Smooth muscle cell (in vitro differentiated cells): ENCODE measurements at regions not wholly inside any gene's neighbourhood (a gene's known extent, or its start where the extent isn't known, plus 50 kb on each side); places are given as distances from the start of the nearest gene placed in this dataset.

Source experiments
- DNase-seq: peaks from one replicate; lab custom pipeline; 2025; ENCODE audit not compliant: unreplicated experiment; lab: John Stamatoyannopoulos, UW
- H2AFZ ChIP-seq: fragments of 200-600 bp; sonication (generic); 2 replicates; pipeline ENCODE4 v1.6.0; 2016; ENCODE audit warnings: antibody characterized with exemption, low read depth, mild to moderate bottlenecking
- H3F3A ChIP-seq: fragments of 200-600 bp; sonication (generic); 2 replicates; pipeline ENCODE4 v1.6.0; 2017; ENCODE audit warnings: antibody characterized with exemption, low read depth
- H3K27ac ChIP-seq: fragments of 200-600 bp; sonication (generic); 2 replicates; pipeline ENCODE4 v1.5.1; 2016; ENCODE audit warnings: low read depth, mild to moderate bottlenecking
- H3K27me3 ChIP-seq: fragments of 200-600 bp; sonication (generic); 2 replicates; pipeline ENCODE4 v1.6.1; 2016; ENCODE audit warnings: low read depth, mild to moderate bottlenecking
- H3K36me3 ChIP-seq: fragments of 200-600 bp; sonication (generic); 2 replicates; pipeline ENCODE4 v1.5.1; 2016; ENCODE audit warnings: low read depth
- H3K4me1 ChIP-seq: fragments of 200-600 bp; sonication (generic); 2 replicates; pipeline ENCODE4 v1.5.1; 2016; ENCODE audit warnings: low read depth
- H3K4me2 ChIP-seq: fragments of 200-600 bp; sonication (generic); 2 replicates; pipeline ENCODE4 v1.6.0; 2016; ENCODE audit warnings: mild to moderate bottlenecking
- H3K4me3 ChIP-seq: fragments of 200-600 bp; sonication (generic); 2 replicates; pipeline ENCODE4 v1.5.1; 2016; ENCODE audit warnings: mild to moderate bottlenecking
- H3K79me2 ChIP-seq: fragments of 200-600 bp; sonication (generic); 2 replicates; pipeline ENCODE4 v1.6.0; 2016; ENCODE audit warnings: low read depth, mild to moderate bottlenecking
- H3K9ac ChIP-seq: fragments of 200-600 bp; sonication (generic); 2 replicates; pipeline ENCODE4 v1.6.0; 2016; ENCODE audit warnings: low read depth
- H3K9me3 ChIP-seq: fragments of 200-600 bp; sonication (generic); replicated peaks from 2 replicates; pipeline ENCODE4 v1.5.1; 2016; ENCODE audit warnings: low read depth
- H4K20me1 ChIP-seq: fragments of 200-600 bp; sonication (generic); 2 replicates; pipeline ENCODE4 v1.6.0; 2016; ENCODE audit warnings: low read depth
- WGBS: methylation state at CpG from one replicate; pipeline ENCODE4 v1.1.7; 2016; ENCODE audit warnings: low lambda C conversion rate; 5-methylcytosine and 5-hydroxymethylcytosine counted together
- TF ChIP-seq, protein P1 (sequence below): fragments of 200-600 bp; sonication (generic); IDR thresholded peaks from 2 replicates; pipeline ENCODE4 v1.5.1; 2017; ENCODE audit warnings: borderline replicate concordance, mild to moderate bottlenecking, antibody characterized with exemption; ENCODE audit not compliant: insufficient read depth, poor library complexity, severe bottlenecking

- Histone ChIP-seq H3K36me3 (no peaks in the 10 kb centered on the region), H3K9me3 (no peaks in the 10 kb centered on the region), H3K4me2 (no peak overlapping the region), H3K27me3 (no peaks in the 10 kb centered on the region), H3K9ac (no peak overlapping the region), H3F3A (no peaks in the 10 kb centered on the region), H3K4me1 (no peaks in the 10 kb centered on the region), H3K4me3 (no peak overlapping the region), H3K79me2 (no peaks in the 10 kb centered on the region), H3K27ac (no peak overlapping the region), H2AFZ (no peak overlapping the region), H4K20me1 (no peaks in the 10 kb centered on the region)
- TF ChIP-seq, protein P1, sequence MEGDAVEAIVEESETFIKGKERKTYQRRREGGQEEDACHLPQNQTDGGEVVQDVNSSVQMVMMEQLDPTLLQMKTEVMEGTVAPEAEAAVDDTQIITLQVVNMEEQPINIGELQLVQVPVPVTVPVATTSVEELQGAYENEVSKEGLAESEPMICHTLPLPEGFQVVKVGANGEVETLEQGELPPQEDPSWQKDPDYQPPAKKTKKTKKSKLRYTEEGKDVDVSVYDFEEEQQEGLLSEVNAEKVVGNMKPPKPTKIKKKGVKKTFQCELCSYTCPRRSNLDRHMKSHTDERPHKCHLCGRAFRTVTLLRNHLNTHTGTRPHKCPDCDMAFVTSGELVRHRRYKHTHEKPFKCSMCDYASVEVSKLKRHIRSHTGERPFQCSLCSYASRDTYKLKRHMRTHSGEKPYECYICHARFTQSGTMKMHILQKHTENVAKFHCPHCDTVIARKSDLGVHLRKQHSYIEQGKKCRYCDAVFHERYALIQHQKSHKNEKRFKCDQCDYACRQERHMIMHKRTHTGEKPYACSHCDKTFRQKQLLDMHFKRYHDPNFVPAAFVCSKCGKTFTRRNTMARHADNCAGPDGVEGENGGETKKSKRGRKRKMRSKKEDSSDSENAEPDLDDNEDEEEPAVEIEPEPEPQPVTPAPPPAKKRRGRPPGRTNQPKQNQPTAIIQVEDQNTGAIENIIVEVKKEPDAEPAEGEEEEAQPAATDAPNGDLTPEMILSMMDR = peak; percentile 57
- 80% methylated on average over 2 of the region's 2 CpGs for WGBS
- no peak for DNase-seq
These were observed 68.5 kb downstream of the TMCO5A start for GRCh38 chr15:38002883-38003477.

DNA sequence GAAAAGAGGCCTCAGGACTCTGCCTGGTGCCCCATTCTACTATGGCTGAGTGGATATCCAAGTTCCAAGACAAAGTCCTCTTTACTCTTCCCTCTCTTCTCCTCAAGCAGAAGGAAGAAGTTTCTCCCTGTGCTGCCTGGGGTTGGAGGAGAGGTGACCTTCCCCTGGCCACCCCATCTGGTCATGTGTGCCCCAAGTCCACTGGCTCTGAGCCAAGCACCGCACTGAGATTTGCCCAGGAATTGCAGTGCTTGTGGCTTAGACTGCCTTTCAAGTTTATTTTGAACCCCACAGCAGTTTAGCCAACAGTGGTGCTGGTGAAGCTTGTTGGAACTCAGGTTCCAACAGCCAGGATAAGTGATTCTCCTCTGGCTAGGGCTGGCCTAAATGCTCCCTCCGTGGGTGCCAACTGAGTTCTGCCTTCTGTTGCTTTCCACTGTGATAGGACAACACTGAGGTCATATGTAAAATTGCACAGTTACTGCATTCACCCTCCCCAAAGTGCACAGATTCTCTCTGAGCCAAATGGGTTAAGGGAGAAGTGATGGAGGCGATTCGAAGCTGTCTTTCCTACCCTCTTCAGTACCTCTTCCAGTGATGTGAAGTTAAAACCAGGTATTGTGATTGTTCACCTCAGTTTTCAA lies 69.9 kb downstream of the TMCO5A start:
- no peaks in the 10 kb centered on the region for H4K20me1 ChIP-seq
- 84% methylated on average over 4 of the region's 4 CpGs for WGBS
- H3K36me3 ChIP-seq = no peaks in the 10 kb centered on the region
- H3K4me3 ChIP-seq = no peak overlapping the region
- H3K9me3 ChIP-seq = no peaks in the 10 kb centered on the region
- no peak overlapping the region for H3K4me2 ChIP-seq
- TF ChIP-seq, protein P1 = no peak
- no peak overlapping the region for H2AFZ ChIP-seq
- no peak for DNase-seq
- no peaks in the 10 kb centered on the region for H3F3A ChIP-seq
- H3K27ac ChIP-seq = no peak overlapping the region
- H3K9ac ChIP-seq = no peak overlapping the region
- H3K79me2 ChIP-seq = no peaks in the 10 kb centered on the region
- no peaks in the 10 kb centered on the region for H3K27me3 ChIP-seq
- H3K4me1 ChIP-seq = no peaks in the 10 kb centered on the region

DNA sequence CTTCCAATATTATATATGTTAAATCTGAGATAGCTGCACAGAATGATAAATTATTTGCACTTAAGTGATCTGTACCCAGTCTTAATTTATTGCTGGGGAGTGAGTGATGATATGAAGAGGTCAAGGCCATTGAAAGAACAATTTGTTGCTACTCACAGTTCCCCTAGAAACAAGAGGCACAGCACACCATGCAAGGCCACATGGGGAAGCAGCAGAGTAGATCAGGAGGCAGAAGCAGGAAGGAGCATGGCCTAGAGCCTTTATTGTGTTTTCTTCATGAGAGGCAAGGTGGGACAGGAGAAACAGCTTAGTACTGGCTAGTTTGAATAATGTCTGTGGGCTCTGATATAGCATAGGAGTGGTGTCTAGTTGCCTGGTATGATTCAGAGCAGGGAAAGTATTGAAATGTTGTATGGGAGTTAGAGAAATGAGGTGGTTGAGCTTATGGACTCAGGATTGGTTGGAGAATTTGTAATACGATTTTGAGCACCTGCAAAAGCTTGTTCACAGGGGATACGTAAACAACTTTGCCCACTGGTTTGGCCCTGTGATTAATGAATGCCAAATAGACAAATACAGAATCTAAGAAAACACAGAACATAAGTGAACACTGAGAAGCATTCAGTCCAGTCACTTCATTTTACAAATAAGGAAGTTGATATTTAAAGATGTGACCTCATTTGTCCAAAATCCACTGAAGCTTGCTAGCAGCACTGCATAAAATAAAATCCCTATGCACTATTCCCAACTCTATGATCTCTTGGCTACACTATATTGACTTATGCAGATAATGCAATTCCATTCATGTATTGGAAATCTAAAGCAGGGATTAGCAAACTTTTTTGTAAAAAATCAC lies 71.7 kb downstream of the TMCO5A start:
- H3K27ac ChIP-seq = no peak overlapping the region
- no peaks in the 10 kb centered on the region for H3K36me3 ChIP-seq
- H3K4me1 ChIP-seq = no peaks in the 10 kb centered on the region
- no peaks in the 10 kb centered on the region for H3K9me3 ChIP-seq
- H3K4me2 ChIP-seq = no peak overlapping the region
- H4K20me1 ChIP-seq = no peaks in the 10 kb centered on the region
- TF ChIP-seq, protein P1 = no peak
- H3K27me3 ChIP-seq = no peaks in the 10 kb centered on the region
- H3K4me3 ChIP-seq = no peak overlapping the region
- peak overlapping the region; percentile 71 for H2AFZ ChIP-seq
- WGBS = 85% methylated on average over 2 of the region's 2 CpGs
- no peak overlapping the region for H3K9ac ChIP-seq
- H3F3A ChIP-seq = no peaks in the 10 kb centered on the region
- H3K79me2 ChIP-seq = no peaks in the 10 kb centered on the region
- DNase-seq = no peak
